Renal cortex interstitium (tissue), 11 donors: ENCODE measurements at regions not wholly inside any gene's neighbourhood (a gene's known extent, or its start where the extent isn't known, plus 50 kb on each side); places are given as distances from the start of the nearest gene placed in this dataset.
"Not testable (repeated sequence)": the region's sequence is repeated elsewhere in the genome, so short reads cannot be mapped to it uniquely, and the experiment has no call there.

ENCODE experiments used
- DNase-seq, 11 donors: peaks; one replicate each; pipeline ENCODE4 v3.0.0-alpha.2; 2013; ENCODE audit warnings: low read depth in 9 of 11, low spot score in 4 of 11; ENCODE audit errors: extremely low read depth in 1 of 11

DNA sequence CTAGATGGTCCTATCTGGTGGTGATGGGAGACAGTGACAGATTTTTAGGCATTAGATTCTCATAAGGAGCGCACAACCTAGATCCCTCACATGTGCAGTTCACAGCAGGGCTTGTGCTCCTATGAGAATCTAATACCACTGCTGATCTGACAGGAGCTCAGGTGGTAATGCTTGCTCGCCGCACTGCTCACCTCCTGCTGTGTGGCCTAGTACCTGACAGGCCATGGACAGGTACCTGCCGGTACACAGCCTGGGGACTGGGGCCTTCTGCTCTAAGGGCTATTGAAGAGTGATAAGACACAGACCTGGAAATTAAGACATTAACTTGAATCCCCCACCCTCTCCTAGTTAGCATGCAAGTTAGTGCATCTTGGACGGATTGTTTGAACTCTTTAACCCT, 64.4 kb downstream of the KLRB1 start:
- DNase-seq, result not testable (repeated sequence)

GRCh38 chr12:9542827-9543226, 64.9 kb downstream of the KLRB1 start:
- not testable (repeated sequence) for DNase-seq

GRCh38 chr12:9515925-9516324, 91.8 kb downstream of the KLRB1 start:
- DNase-seq, result not testable (repeated sequence)

GRCh38 chr12:9512695-9513094, 95.0 kb downstream of the KLRB1 start:
- DNase-seq, result not testable (repeated sequence)

GRCh38 chr12:9510392-9511011, 97.2 kb downstream of the KLRB1 start:
- not testable (repeated sequence) for DNase-seq

DNA sequence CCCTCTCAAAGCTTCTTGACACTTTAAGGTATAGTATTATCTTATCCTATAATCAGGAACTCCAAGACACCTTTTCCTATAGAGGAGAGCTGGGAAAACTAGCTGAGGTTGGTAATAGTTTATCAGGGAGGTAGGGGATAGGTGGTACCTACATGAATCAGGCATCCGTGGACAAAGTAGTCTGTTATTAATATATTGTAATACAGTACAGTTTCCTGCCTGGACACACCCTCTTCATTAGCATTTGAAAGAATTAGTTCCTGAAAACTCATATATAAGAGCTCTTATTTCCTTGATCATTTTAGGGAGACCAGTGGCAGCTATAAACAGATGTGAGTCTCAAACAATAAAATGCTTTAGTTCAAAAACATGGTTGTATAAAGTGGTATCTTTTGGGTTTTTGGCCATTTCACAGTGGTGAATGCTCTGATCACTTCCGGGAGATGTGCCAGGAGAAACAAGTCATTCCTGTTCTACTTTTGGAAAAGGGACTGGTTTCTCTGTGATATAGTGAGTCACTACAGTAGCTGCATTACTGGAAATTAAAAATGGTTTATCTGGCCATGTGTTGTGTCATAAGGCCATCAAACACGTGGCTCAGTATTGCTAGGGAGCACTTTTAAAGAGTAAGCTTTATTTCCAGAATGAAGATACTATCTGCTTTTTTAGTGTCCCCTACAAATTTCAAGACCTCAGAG, 98.1 kb downstream of the KLRB1 start:
- no peak for DNase-seq

GRCh38 chr12:9506746-9507145, 101.0 kb downstream of the KLRB1 start:
- DNase-seq, result no peak

DNA sequence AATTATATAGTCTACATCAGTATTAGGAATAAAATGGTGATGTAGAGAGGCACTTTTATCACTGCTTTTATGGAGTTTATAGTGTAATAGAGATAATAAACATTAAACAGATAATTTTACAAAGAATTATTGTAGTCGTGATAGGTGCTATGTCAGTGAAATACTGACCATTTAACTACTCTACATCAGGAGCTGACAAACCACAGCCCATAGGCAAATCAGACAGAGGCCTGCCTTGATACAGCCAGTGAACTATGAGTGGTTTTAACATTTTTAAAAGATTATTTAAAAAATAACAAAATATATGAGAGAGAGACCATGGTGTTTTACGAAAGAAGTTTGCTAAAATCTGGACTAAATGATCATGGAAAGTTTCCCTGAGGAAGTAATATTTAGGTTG, 104.3 kb downstream of the KLRB1 start:
- DNase-seq, result not testable (repeated sequence)

DNA sequence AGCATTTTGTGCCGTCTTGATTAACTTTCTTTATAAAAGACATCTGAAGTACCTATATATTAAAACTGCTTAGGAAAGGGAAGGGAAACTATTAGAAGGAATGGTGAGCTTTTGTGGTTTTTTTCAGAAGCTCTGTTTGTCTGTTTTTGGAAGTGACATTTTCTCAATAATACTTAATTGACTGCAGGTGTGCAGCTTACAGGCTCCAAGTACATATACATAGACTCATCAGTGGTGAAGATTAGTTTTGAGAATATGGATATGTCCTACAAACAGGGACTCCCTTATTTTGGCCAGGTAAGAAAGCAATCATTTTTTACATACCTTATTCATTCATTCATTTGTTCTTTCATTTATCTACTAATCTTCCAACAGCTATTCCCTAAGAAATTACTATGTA, 104.9 kb downstream of the KLRB1 start:
- DNase-seq, result not testable (repeated sequence)

DNA sequence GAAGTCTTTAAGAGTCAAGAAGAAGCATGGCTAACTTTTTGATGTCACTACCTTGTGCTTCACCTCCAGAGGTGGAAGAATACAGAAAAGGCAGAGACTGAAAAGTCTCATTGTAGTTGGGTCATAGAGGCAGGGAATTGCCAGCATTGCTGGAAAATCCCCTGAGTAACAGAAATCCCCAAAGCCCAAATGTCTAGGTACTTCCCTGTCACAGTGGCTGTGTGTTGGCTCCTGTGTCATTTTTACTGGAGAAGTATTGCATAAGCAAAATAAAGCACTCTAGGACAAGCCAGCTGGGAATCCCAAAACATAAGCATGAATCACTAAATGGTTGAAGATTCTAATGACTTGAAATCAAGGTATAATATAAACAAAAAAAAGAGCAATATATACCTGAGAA, 114.4 kb downstream of the KLRB1 start:
- not testable (repeated sequence) for DNase-seq

GRCh38 chr12:9481289-9481688, 126.4 kb downstream of the KLRB1 start:
- DNase-seq, result not testable (repeated sequence)

GRCh38 chr12:9474197-9474596, 133.5 kb downstream of the KLRB1 start:
- DNase-seq, result not testable (repeated sequence)

GRCh38 chr12:9473638-9474037, 134.1 kb downstream of the KLRB1 start:
- not testable (repeated sequence) for DNase-seq

DNA sequence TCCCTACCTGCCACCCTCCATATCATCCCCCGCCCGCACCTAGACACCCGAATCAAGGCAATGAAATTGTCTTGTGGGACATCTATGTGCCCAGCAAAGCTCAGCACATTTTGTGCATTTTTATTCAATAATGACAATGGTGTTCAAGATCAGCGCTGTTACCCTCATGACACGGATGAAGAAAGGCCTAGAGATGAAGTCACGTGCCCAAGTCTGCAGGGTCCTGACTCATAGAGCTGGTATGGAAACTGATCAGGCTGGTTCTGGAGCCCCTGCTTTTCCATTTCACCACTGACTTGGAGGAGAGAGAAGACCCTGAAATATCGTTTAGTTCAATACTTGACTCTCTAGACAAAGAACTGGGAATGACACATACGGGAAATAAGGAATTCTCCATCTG, 136.2 kb downstream of the KLRB1 start:
- DNase-seq, result not testable (repeated sequence)

- DNase-seq, result not testable (repeated sequence)
Measured at GRCh38 chr12:9470367-9470766, 137.3 kb downstream of the KLRB1 start.

DNA sequence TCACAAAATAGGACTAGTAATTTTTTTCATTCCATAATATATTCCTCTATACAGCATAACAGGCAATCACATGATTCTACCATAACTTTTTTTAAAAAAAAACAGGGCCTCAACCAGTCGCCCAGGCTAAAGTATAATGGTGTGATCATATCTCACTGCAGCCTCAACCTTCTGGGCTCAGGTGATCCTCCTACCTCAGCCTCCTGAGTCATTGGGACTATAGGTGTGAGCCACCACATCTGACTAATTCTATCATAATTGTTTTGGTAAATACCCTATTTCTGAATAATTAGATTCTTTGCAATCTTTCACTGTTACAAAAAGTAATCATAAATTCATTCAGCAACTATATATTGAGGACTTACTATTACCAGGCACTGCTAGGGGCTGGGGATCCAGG, 137.8 kb downstream of the KLRB1 start:
- not testable (repeated sequence) for DNase-seq

DNA sequence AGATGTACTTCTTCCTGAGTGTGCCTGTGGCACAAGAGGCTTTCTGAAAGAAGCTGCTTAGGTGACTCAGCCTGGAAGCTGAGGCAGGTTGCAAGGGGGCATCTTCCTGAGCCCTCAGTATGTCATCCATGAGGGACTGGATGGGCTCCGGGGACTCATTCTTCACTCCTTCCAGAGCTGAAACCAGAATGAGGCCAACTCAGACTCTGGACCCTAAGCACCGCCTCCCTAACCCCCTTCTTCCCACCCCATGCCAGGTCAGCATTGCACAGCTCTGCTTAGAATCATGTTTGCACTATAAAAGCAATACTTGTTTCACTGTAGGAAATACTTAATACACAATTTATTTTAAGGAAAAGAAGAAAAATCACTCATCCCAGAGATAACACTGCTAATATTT, 138.3 kb downstream of the KLRB1 start:
- DNase-seq, result not testable (repeated sequence)

- DNase-seq, result peak in 7 of 11 donors; percentile 30 to 54 (median 41)
Measured at GRCh38 chr12:9468998-9469397, 138.7 kb downstream of the KLRB1 start.

- DNase-seq, result not testable (repeated sequence)
Measured at GRCh38 chr12:9468144-9468543, 139.6 kb downstream of the KLRB1 start.

DNA sequence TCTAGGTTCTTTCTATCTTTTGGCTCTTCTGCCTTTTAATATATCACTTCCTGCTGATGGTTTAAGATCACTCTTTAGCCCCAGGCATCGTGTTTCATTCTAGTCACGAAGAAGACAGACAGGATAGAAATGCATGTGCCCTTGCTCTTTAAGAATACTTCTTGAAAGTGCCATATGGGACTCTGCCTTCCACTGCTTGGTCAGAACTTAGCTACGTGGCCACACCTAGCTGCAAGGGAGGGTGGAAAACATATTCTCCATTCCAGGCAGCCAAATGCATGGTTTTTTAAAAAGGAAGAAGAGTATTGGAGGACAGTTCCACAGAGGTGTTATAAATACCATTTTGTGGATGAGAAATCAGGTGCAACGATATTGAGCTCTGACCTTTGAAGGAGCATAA, 143.3 kb downstream of the KLRB1 start:
- no peak for DNase-seq

DNA sequence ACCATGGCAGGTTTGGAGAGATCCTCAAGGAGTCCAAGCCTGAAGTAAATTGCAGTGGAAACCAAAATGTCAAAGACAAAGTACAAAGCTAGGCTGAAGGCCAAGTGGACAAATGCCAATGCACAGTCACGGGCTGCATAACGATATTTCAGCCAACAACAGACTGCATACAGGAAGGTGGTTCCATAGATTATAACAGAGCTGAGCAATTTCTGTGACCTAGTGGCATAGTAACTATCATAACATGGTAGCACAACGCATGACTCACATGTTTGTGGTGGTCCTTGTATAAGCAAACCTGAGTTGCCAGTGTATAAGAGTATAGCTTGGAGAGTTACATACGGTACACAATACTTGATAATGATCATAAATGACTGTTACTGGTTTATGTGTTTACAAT, 152.2 kb downstream of the KLRB1 start:
- DNase-seq, result peak in 1 of 11 donors; percentile 13
